Posterior cingulate gyrus (tissue), 11 donors: ENCODE measurements at regions not wholly inside any gene's neighbourhood (a gene's known extent, or its start where the extent isn't known, plus 50 kb on each side); places are given as distances from the start of the nearest gene placed in this dataset.
"Not testable (repeated sequence)": the region's sequence is repeated elsewhere in the genome, so short reads cannot be mapped to it uniquely, and the experiment has no call there.

Experiments
- DNase-seq, 10 donors: peaks; one replicate each; pipeline versions ENCODE4 v3.0.0 to v3.0.0-alpha.2; 2020 to 2021; ENCODE audit warnings: mixed read lengths in 3 of 10
- intact Hi-C: fragments of 100-400 bp; cut with DNase I; formaldehyde crosslinking; loops from one replicate; pipeline ENCODE4 v1.15.1; 2023

DNA sequence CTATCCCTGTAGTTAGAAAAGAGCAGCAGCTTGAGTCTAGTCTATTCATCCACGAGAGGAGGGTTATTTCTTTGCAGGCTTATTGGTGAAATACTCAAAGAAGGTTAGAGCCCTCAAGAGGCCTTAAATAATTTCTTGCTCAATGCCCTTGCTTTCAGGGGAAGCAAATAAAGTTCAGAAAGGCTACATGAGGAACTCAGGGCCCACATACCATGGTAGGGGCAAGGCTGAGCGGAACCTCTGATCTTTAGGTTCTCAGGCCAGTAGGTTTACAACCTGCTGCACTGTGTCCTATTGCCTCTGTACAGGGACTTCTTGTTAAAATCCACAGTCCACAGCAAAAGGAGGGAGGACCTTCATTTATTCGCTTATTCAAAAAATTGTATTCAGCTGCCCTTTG lies 101.7 kb downstream of the ADAMTS15 start:
- intact Hi-C loops, result no loop called here
- no peak for DNase-seq

DNA sequence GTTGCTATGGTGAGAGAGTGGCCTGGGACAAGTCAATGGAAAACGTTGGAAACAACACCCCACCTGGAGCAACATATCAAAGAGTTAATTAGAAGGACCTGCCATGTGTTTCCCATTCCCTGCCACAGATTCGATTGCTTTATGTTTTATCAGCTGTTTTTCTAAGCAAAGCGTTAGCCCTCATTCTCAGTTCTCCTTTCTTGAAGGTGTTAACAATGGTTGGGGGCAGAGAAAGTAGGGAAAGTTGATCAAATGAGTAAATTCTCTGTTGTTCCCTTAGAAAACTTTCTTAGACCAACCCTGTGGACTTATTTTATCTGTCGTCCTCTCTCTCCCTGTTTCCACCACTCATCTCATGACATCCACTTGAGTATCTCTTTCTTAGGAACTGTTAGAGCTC lies 102.5 kb downstream of the ADAMTS15 start:
- intact Hi-C loops, result no loop called here
- no peak for DNase-seq

DNA sequence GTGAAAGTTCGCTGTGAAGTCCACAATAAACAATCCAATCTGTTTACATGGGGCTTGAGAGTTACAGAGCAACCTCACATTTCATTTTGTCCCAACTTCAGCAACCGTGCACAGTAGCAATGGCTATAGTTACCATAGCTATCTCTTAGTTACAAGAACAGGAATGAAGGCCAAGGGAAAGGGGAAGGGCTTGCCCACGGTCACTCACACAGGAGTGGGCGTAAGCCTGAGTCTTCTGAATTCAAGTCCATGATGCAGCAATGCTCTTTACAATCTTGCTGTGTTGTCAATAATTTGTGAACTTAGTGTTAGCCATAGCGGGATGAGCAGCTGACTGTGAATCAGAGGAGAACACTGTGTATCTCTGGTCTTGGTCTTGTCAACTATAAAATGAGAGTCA lies 102.9 kb downstream of the ADAMTS15 start:
- no peak for DNase-seq
- intact Hi-C loops, result no loop called here

DNA sequence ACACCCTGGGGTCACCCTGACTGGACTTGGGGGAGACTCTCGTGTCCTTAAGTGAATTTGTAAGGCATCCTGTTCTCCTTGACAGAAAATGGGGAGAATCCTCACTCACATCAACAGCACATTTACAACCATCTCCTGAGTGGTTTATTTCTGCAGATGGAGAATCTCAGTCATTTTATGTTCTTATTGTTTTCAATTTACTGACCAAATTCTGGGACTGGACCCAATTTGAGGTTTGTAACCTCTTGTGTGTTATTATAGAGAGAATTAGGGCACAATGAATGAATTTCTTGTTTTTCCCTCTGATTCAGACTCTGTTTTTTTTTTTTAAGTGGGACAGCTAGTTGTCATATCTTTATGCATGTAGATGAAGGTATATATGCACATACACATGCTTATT lies 104.9 kb downstream of the ADAMTS15 start:
- intact Hi-C loops, result no loop called here

DNA sequence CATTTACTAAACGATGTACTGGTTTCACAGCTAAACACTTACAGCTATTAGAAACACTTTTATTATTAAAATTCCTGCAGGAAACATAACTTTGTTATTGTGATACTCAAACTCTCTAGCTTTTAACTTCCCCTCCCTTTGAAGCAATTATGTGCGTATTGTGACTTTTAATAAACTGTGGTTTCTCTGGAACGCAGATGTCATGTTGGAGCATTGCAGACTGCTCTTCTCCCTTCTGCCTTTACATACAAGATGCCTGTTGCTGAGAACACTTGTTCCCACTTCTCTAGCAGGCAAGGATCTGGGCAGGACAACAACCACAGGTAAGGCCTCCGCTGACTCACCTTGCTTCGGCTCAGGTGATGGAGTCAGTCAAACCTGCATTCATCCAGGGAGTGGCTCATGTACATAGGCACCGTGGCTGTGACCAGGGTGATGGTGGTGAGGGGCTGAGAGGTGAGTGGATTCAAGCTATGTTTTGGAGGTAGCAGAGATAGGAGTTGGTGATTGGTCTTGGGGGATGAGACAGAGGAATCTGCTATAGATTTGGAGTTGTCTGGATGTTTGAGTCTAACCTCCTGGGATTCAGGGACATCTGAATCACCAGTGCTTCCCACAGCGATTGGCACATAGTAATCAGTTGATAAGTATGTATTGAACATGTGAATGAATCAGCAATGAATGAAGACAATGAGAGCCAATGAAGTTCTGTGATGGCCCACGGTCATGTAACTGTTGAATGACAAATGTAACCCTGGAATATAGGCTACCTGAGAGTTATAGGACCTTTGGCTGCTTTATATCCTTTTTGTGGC lies 106.0 kb downstream of the ADAMTS15 start:
- no peak for DNase-seq

More for the DNA sequence above, 104.9 kb downstream of the ADAMTS15 start:
- no peak for DNase-seq

DNA sequence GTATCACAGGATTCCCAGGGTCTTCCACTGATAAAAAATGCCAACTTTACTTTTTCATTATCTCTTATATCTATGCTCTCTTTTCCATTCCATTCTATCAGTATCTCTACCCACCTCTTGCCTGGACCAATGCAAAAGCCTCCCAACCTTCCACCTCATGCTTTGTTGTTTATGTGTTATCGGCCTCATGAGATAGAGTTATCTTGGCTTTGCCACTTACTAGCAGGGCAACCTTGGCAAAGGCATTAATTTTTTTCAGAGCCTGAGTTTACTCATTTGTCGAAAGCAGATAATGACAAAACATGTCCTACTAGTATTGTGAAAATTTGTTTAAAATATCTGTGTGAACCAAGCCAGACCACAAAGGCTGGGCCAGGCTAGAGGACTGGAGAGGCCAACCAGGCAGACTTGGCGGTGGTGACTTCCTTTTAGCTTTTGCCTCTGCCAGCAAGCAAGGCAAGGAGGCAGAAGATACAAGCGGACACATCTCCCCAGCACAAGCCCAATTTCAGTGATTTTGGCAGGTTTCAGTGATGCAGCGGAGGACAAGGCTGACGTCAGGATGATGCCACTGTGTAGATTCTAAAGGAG lies 106.9 kb downstream of the ADAMTS15 start:
- DNase-seq, result no peak
- intact Hi-C loops, result no loop called here

More for the DNA sequence above, 106.0 kb downstream of the ADAMTS15 start:
- intact Hi-C loops, result no loop called here

DNA sequence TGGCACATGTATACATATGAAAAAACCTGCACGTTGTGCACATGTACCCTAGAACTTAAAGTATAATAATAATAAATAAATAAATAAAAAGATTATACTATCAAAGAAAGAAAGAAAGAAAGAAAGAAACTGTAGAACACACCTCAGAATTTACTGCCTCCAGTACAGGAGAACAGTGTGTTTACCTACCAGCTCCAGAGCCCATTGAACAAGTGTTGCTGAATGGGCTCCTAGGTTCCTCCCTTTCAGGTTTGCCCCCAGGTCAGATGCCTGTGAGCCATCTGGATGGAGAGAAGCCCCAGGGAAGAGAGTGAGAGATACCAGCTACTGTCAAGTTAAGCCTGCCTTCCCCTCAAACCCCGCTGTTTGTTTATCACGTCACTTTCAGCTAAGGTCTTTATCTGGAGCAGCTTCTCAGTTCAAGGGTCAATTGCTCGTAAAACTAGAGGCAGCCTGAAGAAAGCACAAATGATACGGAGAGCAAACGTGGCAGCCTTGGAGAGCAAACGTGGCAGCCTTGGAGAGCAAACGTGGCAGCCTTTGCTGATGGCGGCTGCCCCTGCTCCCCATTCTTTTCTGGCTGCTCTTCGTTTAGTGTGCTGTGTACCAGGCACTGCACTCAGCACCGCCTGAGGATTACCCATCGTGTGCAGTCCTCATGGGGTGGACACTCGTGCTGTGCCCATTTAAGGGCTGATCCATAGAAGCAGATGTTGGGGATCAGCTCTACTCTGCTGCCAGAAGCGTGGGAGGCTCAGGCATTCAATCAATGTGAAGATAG lies 111.7 kb downstream of the ADAMTS15 start:
- no peak for DNase-seq
- intact Hi-C loops, result no loop called here

DNA sequence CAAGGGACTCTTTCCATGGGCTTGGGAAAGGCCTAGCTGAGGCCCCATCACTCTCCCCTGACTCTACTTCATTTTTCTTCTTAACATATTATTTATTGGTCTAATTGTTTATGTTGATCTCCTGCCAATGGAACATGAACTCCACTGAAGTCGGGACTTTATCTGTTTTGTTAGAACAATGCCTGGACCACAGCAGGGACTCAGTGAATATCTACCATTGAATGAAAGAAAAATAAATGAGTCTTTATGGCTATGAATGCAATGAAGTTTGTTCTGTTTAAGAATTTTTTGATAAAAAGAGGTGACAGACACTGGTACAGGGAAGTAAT lies 112.3 kb downstream of the ADAMTS15 start:
- no peak for DNase-seq
- intact Hi-C loops, result no loop called here

DNA sequence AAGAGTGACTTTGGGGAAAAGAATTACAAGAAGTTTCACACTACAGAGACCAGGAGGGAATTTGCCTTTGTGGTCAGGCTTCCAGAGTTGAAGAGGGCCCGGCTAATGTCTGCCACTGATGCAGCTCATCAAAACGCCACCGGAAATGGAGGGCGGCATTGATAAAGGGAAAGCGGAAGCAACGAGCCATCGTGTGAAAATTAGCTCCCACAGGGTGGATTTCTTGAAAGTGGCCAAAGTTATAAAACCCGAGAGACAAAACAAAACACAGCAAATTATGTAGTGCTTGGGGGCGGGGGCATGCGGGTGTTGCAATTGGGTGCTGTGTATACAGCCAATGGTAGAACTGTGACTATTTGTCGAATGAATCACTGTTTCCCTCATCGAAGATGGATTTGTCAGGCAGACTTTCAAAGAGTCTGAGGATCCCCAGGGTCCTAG lies 113.0 kb downstream of the ADAMTS15 start:
- intact Hi-C loops, result no loop called here
- no peak for DNase-seq

DNA sequence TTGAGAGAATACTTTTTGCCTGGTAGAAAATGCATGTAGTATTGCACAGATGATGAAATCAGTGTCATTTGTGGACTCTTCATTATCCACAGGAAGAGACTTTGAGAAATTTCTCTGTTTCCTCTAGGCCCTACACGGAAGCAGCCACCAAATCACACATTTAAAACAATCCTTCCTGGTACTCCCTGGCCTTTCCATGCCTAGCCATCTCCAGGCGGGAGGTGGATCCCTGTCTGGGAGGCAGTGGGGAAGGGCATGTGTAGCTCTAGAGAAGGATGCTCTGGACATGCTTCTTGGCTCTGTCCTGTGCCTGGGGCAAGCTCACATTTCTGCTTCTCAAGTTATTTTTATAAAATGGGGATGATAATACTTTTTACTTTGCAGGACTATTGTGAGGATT lies 114.1 kb downstream of the ADAMTS15 start:
- intact Hi-C loops, result no loop called here
- no peak for DNase-seq

DNA sequence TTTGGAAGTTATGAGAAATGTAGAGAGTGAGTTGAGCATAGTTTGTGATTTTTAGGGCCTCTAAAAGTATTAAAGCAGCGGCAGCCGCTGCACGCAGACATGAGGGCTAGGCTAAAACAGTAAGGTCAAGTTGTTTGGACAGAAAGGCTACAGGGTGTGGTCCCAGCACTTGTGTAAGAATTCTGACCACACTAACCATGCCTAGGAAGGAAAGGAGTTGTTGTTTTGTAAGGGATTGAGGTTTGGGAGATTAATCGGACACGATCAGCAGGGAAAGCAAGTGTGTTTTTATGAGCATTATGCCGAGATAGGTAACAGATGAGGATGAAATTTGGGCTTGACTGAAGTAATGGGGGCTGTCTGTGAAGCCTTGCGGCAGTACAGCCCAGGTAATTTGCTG lies 117.9 kb downstream of the ADAMTS15 start:
- intact Hi-C loops, DNase-seq: not testable (repeated sequence)

DNA sequence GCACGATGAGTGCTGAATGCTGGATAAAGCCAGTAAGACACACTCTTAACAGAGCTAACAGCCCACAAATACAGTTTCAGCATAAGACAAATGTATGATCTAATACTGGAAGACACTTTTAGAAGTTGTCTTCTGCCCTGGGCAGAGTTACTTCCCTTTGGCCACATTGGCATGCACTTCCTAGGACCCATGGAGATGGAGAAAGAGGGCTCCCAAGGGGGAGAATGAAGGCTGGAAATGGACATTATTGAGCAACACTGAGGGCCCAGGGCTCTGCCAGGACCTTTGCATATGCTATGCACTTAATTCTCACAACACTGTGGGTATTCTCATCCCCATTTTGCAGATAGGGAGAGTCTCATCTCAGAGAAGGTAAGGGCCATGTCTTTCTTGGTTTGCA lies 123.1 kb downstream of the ADAMTS15 start:
- DNase-seq, result no peak
- intact Hi-C loops, result no loop called here

DNA sequence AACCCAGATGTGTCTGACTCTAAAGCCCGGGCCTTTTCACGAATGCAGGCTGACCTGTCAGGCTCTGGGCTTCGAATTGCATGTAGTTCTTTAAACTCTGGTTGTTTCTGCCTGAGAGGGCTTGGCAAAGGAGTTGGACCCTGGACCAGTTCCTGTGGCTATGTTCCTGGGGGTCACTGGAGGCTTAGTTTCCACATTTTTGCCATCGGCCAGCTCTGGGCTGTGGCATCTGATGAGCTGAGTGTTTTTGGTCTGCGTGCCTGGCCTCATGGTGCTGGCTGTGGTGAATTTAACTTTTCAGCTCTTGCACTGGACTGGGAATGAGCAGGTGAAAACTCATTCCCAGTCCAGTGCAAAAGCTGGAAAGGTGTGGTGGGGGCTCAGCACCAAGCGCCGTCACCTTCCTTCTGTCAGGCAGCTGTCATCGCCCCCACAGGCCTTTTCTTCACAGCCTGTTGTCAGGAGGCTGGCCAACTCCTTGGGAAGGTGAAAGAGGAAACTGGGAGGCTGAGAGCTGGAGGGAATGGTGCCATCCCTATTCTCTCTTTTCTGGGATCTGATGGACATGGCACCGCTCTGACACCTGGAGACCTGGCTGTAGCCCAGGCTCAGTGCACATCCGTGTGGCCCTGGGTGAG lies 123.6 kb downstream of the ADAMTS15 start:
- no peak for DNase-seq
- intact Hi-C loops, result no loop called here

DNA sequence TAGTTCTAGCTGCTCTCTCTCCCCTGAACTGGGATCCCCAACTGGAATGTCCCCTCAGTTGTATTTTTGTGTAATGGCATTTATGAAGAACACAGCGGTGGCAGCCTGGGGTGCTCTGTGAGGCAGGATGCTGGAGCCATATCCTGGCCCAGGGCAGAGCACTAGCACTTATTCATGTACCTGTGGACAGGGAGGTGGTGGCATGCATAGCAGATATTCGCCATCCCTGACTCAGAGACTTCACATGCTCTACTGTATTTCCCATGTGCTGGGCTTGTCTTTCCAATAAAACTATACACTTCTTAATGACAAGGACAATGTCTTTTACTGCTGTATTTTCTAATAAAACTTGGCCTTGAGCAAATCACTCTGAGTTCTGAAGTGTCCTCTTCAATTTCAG lies 125.3 kb downstream of the ADAMTS15 start:
- DNase-seq, result no peak
- intact Hi-C loops, result no loop called here

DNA sequence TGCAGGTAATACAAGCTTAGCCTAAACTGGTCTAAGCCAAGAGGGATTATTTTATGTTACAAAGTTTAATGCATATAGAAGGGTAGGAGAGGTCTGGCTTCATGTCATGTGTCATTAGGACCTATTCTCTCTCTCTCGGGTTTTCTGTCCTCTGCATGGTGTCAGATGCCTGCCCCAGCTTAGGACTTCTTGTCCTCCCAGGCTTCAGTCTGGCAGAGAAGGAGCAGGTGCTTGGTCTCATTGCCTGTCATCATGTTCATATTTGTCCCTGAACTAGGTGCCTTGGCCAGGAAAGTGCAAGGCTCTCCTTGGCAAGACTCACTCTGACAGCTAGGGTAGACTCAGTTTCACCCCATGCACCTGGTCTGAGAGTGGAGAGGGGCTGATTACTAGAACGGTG lies 126.3 kb downstream of the ADAMTS15 start:
- DNase-seq, result no peak
- intact Hi-C loops, result no loop called here

DNA sequence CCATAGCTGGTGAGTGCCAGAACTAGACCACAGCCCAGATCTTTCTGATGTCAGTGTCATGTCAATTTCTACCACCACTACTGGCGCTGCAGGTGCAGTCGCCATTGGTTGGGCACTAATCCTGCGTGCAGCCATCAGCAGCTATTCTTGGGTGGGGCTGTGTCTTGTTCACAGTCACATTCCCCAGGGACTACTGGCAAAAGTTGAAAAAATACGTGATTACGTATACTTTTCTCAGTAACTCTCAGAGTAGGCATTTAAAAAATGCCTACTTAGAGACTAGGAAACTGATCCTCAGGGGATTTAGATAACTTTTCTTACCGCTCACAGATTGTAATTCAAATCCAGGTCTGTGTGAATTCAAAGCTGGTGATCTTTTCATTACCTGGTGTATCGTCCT lies 127.7 kb downstream of the ADAMTS15 start:
- DNase-seq, result no peak
- intact Hi-C loops, result no loop called here

DNA sequence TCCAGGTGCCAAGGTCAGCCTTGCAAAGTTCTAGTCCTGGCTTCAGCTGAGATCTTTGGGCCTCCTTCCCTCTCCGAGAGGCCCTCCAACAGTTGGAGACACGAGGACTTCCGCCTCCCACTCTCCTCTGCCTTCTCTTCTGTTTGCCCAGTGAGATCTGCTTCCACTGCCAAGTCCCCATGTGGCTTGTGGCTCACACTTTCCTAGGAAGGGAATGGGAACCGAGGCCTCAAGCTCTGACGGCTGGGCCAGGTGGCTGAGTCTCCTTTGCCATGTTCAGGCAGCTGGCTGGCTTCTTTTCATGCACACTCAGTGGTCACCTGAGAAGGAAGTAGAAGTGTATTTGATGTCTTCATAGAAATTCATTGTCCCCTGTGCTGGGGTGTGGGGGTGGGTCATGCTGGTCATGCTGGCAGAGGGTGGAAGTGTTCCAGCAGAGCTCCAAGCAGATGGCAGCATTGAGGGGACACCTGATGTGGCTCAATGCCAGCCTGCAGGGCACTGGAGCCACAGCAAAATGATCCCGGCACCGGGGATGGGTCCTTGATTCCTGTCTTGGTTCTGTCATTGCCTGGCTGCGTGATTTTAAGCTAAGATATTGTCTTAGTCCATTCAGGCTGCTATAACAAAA lies 130.4 kb downstream of the ADAMTS15 start:
- no peak for DNase-seq
- intact Hi-C loops, result no loop called here

DNA sequence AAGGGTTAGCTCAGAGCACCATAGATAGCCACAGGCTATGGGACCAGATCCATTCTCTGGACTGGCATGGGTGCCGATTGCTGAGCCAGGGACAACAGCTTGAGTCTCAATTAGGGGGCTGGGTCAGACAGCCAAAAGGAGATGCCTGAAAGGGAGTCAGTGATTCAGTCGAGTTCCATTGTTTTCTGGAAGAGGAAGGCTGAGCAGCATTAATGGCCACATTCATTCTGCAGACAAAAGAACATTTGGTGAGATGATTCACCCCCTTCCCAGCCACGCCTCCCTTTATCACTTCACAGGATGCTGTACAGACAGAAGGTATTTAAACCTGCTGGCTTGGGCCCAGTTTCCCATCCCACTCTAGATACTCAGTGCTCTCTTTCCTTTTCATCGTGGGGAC lies 131.9 kb downstream of the ADAMTS15 start:
- intact Hi-C loops, result no loop called here
- peak in 8 of 10 donors; percentile 38 to 96 (median 64) for DNase-seq

DNA sequence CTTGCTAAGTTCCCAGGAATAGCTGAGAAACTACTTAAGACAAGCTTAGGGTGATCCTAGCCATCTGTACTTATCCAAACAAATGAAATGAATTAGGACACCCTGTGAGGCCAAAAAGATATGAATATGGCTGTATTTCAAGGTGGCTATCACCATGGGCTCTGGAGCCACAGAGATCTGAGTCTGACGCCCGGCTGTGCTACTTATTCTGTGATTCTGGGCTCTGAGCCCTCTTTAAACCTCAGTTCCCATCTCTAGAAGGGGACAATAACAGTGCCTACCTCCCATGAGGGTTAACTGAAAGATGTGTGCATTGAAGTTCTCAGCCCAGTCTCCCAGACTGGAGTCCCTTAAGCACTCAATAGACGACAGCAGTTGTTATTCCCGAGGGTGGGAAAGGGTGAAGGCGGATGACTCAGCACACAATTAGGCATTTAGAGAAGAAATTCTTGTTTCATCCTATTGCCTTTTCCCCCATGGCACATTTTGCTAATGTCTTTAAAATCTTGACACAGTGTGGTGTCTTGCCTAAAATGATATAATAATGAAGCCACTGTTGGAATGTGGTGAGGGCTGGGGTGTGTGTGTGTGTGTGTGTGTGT lies 132.5 kb downstream of the ADAMTS15 start:
- no peak for DNase-seq
- intact Hi-C loops, result no loop called here

DNA sequence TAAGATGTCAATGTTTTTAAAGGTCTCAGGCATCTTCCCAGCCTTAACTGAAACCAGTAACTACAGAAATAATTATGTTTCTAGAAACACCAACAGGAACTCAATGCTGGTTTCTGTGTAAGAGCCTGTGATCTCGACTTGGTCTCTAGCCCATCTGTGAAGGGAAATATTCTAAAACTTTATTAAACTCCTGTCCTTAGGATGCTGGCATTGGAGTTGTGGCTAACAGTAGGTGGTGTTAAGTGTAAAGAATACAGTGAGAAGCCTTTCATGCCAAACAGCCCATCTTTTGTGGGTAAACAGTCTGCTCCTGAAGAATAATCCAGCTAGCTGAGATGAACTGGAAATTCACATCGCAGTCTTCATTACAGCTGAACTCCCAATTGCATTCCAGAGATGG lies 133.2 kb downstream of the ADAMTS15 start:
- DNase-seq, result no peak
- intact Hi-C loops, result no loop called here
